Stimulated activated naive CD8-positive, alpha-beta T cell treated with anti-CD3 and anti-CD28 coated beads, Interleukin-15, Interleukin-2, amounts not matched to agents 100 ng/mL and 50 ng/mL, for 24 hours (primary cell): ENCODE measurements at regions not wholly inside any gene's neighbourhood (a gene's known extent, or its start where the extent isn't known, plus 50 kb on each side); places are given as distances from the start of the nearest gene placed in this dataset.

Experiments used
- H3K27ac Mint-ChIP-seq: one replicate; pipeline ENCODE4 v1.8.0; 2021; ENCODE audit warnings: mild to moderate bottlenecking, mixed read lengths
- H3K27me3 Mint-ChIP-seq: one replicate; pipeline ENCODE4 v1.8.0; 2021; ENCODE audit warnings: mixed read lengths
- H3K36me3 Mint-ChIP-seq: one replicate; pipeline ENCODE4 v1.8.0; 2021; ENCODE audit warnings: low read depth, mixed read lengths
- H3K4me1 Mint-ChIP-seq: one replicate; pipeline ENCODE4 v1.8.0; 2021; ENCODE audit warnings: low read depth, mixed read lengths
- H3K4me3 Mint-ChIP-seq: one replicate; pipeline ENCODE4 v1.8.0; 2021; ENCODE audit warnings: mild to moderate bottlenecking, mixed read lengths
- H3K9me3 Mint-ChIP-seq: one replicate; pipeline ENCODE4 v1.8.0; 2021; ENCODE audit warnings: mixed read lengths

DNA sequence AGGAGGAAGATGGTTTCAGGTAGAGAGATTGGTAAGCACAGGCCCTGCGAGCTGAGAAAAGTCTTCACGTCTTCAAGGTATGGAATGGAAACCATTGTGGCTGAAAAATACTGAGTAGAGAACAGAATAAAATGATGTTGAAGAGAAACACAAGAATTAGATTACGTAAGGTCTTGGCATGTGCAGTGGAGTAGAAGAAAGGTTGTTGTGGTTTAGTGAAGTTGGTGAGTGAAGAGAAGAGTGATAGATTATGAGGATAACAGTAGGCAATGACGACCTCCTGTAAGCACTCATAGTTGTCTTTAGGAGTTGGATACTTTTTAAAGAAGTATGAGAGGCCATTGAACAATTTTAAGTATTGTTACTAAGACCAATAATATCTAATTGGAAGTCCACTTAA is 642.6 kb downstream of the PCDH7 start:
- H3K4me3 Mint-ChIP-seq = no peak overlapping the region
- H3K27ac Mint-ChIP-seq = no peak overlapping the region
- H3K27me3 Mint-ChIP-seq = no peaks in the 10 kb centered on the region
- H3K4me1 Mint-ChIP-seq = no peaks in the 10 kb centered on the region
- peaks cover 6% of the 10 kb centered on the region for H3K9me3 Mint-ChIP-seq
- no peaks in the 10 kb centered on the region for H3K36me3 Mint-ChIP-seq

DNA sequence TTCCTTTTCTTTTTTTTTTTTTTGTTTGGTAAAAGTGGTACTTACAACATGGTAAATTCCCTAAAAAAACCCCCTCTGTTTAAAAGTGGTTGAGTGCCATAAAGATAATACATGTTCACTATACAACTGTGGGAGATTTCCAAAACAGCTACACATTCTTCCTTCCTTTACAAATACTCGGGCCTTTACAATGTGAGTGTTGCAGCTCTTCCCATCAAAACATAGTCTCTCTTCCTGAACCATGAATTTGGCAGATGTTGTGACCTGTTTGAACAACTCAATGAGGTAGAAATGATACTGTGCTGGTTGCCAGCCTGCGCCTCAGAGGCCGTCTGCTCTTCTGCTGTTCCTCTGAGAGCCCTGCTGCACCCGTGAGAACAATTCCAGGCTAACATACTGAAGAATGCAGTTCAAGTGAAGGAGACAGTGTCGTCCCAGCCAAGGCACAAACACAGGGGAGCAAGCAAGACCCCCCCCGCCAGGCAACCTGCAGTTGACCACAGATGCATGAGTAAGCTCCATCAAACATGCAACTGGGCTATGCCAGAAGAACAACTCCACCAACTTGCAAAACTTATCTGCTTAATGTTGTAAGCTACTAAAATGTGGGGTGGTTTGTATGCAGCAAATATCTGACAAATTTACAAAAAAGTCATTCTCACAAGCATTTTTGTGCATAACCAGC is 645.0 kb downstream of the PCDH7 start:
- Mint-ChIP-seq H3K27ac (no peak overlapping the region), H3K4me3 (no peak overlapping the region), H3K27me3 (no peaks in the 10 kb centered on the region), H3K4me1 (no peaks in the 10 kb centered on the region), H3K9me3 (peaks cover 6% of the 10 kb centered on the region), H3K36me3 (no peaks in the 10 kb centered on the region)

DNA sequence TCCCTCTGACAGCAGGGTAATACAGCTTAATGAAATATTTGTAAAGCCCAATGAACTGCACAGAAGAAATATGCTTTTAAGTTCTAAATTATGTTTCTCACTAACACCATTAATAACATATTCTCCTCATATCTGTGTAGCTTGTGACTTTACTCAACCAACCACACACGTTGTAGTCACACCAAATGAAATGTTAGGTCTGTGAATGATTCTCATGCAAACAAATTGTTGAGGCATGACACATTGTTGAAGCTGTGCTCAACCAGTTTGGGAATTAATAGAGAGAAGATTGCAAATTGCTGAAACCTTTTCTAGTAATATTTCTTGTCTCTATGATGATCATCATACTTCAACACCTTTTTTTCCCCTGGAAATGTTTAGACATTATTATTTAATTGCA is 645.9 kb downstream of the PCDH7 start:
- H3K4me1 Mint-ChIP-seq = no peaks in the 10 kb centered on the region
- H3K36me3 Mint-ChIP-seq = no peaks in the 10 kb centered on the region
- H3K27ac Mint-ChIP-seq = no peak overlapping the region
- H3K4me3 Mint-ChIP-seq = no peak overlapping the region
- no peaks in the 10 kb centered on the region for H3K27me3 Mint-ChIP-seq
- H3K9me3 Mint-ChIP-seq = peaks cover 6% of the 10 kb centered on the region

DNA sequence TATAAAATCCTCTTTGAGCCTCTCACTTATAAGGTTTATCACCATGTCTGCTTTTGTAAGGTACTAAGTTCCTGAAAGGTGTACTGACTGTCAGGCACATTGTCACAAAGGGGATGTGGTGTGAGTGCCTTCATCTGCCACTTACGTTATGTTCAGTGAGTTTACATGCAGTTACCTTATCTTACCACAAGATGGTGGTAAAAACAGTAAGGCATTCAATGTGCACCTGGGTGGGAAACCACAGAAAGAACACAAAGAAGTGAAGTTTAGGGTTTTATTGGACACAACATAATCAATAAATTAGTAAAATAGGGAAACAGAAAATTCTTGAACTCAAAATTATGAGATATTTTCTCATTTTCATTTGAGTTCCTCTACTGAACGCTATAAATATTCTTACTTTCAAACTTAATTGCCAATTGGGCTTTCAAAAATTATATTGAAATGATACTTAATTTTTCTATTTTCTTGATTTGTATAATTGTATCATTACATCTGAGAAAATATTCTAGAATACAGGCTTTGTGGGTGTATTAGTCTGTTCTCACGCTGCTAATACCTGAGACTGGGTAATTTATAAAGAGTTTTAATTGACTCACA is 650.8 kb downstream of the PCDH7 start:
- H3K36me3 Mint-ChIP-seq = no peaks in the 10 kb centered on the region
- no peaks in the 10 kb centered on the region for H3K27me3 Mint-ChIP-seq
- H3K27ac Mint-ChIP-seq = no peak overlapping the region
- H3K9me3 Mint-ChIP-seq = no peaks in the 10 kb centered on the region
- H3K4me1 Mint-ChIP-seq = no peaks in the 10 kb centered on the region
- no peak overlapping the region for H3K4me3 Mint-ChIP-seq

DNA sequence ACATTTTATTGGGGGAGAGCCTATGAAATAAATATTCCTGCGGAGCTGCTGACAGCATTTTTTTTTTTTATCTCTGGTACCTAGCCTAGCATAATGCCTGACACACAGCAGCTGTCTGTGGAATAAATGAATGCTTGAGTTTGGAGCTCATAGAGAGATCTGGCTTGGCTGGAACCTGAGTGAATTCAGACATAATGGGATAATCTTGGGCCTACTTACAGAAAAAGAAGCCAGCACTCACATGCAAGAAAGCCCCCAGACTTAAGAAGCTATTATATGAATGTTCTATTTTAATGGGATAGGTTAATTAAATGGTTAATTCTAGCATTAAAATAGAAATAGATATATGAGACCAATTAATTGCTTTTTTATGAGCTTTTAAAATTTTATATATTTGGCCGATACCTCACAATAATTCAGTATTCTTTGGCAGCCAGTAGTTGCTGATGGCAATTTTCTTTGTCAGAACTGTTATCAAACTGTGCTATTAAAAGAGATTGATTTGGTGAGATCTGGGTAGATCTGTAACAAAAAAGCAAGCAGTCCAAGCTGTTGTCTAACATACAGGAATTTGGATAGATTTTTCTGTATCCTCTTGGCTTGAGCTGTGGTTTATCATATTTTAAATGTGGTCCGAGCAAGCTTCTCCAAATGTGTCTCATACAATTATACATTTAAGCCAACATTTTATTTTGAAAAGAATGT is 654.2 kb downstream of the PCDH7 start:
- Mint-ChIP-seq H3K4me1 (no peaks in the 10 kb centered on the region), H3K27ac (no peak overlapping the region), H3K9me3 (no peaks in the 10 kb centered on the region), H3K4me3 (no peak overlapping the region), H3K36me3 (no peaks in the 10 kb centered on the region), H3K27me3 (no peaks in the 10 kb centered on the region)

DNA sequence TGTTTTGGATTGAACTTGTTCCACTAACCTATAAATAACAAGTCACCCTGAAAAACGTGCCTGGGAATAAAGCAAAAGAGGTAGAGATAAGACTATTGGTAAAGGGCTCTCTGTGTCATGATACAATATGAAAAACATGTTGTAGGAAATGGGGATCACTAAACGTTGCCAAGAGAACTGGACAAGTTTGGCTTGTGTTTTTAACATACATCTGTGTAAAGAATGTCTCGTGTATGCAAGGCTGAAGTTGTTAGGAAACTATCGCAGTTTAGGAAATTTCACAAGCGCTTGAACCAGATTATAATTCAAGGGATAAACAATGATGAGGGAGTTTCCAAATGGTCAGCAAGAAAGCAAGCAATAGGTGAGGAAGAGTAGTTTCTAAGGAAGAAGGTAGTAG is 655.8 kb downstream of the PCDH7 start:
- Mint-ChIP-seq H3K4me3 (no peak overlapping the region), H3K9me3 (peaks cover 4% of the 10 kb centered on the region), H3K4me1 (no peaks in the 10 kb centered on the region), H3K27me3 (no peaks in the 10 kb centered on the region), H3K36me3 (no peaks in the 10 kb centered on the region), H3K27ac (no peak overlapping the region)

DNA sequence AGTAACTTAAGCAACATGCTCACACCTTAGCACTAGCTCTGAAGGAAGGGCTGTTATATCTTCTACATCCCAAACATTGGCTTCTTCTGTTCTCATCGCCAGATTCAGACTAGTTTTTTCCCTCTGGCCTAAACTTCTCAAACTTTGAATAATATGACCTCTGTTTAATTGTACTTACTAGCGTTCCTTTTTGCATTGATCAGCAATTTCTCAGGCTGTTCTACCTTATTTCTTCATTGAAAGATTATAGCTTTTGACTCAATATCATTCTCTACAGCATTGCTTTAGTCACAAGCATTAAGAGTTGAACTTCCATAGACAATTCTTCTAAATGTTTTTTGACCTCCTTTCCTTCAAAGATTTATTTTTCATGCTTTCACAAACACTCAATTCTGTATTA is 659.2 kb downstream of the PCDH7 start:
- Mint-ChIP-seq H3K4me1 (no peaks in the 10 kb centered on the region), H3K36me3 (no peaks in the 10 kb centered on the region), H3K27me3 (no peaks in the 10 kb centered on the region), H3K4me3 (no peak overlapping the region), H3K9me3 (peaks cover 4% of the 10 kb centered on the region), H3K27ac (no peak overlapping the region)

DNA sequence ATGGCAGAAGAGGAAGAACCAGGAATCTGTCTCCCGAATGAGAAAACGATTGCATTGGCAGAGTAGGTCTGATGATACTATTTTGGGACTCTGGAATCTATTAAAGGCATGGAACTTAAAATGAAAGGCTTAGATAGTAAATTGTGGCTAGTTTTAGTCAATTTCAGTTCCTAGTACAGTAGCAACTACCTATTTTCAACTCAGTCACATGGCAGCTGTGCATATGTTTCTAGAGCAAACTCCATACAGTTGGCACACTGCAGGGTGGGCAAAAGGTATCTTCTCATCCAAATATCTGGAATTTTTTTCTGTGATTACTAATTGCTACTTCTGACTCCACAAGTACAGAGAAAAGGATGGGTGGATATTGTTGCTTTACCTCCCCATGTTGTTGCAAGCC is 663.6 kb downstream of the PCDH7 start:
- no peaks in the 10 kb centered on the region for H3K36me3 Mint-ChIP-seq
- H3K4me1 Mint-ChIP-seq = no peaks in the 10 kb centered on the region
- no peak overlapping the region for H3K27ac Mint-ChIP-seq
- H3K4me3 Mint-ChIP-seq = no peak overlapping the region
- H3K27me3 Mint-ChIP-seq = no peaks in the 10 kb centered on the region
- H3K9me3 Mint-ChIP-seq = peaks cover 4% of the 10 kb centered on the region

DNA sequence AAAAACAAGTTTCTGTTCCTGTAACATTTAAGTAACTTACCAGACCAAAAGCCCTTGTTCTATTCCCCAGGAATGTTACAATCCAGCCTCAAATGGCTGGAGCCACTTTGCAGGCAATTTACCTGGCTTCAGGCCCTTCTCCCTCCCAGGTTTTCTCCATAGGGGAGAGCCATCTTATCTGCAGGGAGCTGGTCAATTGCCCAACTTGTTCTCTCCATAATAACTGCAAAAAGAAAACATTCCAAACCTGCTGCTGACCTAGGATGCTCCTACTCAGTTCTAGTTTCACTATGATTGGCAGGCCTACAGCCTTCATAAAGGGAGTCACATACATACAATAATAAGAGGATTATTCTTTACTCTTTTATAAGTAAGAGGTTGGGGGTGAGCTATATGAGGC is 670.7 kb downstream of the PCDH7 start:
- no peak overlapping the region for H3K4me3 Mint-ChIP-seq
- H3K27ac Mint-ChIP-seq = no peak overlapping the region
- H3K9me3 Mint-ChIP-seq = peaks cover 4% of the 10 kb centered on the region
- H3K4me1 Mint-ChIP-seq = no peaks in the 10 kb centered on the region
- H3K36me3 Mint-ChIP-seq = no peaks in the 10 kb centered on the region
- no peaks in the 10 kb centered on the region for H3K27me3 Mint-ChIP-seq

DNA sequence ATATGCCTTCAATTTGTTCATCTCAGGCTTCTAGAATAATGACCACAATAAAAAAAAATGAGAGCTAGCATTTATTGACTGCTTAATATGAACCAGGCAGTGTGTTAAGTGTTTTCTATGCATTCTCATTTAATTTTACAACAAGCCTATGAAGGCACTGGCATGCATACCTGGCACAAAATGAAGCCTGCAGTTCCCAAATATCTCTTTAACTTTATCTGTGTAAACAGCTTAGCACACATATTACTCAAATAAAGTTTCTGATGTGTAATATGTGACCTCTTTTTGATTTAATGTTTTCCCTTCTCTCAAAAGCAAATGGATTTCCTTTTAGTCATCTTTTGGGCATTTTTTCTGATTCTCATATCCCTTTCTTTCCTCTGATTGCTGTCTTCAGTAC is 671.8 kb downstream of the PCDH7 start:
- no peak overlapping the region for H3K4me3 Mint-ChIP-seq
- peaks cover 4% of the 10 kb centered on the region for H3K9me3 Mint-ChIP-seq
- no peak overlapping the region for H3K27ac Mint-ChIP-seq
- H3K4me1 Mint-ChIP-seq = no peaks in the 10 kb centered on the region
- no peaks in the 10 kb centered on the region for H3K27me3 Mint-ChIP-seq
- no peaks in the 10 kb centered on the region for H3K36me3 Mint-ChIP-seq

DNA sequence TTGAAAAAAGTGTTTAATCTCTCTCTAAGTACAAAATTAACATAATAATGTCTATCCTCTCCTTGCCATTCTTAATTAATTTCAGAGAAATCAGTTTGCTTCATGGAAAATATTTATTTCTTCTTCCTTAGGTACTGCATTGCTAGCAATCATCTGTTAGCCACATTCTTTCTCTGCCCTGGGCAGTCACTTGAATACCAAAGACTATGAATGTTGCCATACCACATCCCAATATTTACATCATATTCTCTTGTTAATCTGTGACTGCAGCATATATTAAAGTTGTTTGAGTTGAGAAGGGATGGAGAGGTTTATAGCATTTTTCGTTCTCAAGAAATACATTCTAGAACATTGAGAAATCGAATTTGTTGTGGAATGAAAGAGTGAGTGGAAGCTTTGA is 672.8 kb downstream of the PCDH7 start:
- Mint-ChIP-seq H3K9me3 (peaks cover 4% of the 10 kb centered on the region), H3K4me3 (no peak overlapping the region), H3K4me1 (no peaks in the 10 kb centered on the region), H3K36me3 (no peaks in the 10 kb centered on the region), H3K27ac (no peak overlapping the region), H3K27me3 (no peaks in the 10 kb centered on the region)

DNA sequence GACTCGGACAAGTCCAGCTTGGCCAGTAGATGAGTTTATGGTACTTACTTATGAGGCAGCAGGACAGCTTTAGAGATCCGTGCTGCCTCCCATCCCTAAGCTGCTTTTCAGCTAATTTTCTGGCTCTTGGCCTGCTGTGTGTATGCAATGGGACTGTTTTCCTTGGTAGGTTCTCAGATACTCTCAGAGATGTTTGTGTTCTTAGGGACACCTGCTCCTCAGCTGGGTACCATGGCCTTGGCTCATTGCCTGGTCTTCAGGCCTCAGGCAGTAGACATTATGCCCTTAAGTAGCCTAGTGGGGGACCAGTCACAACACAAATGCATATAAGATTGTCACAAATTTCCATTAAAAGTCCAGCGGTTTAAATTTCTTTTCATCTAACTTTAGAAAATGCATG is 688.0 kb downstream of the PCDH7 start:
- Mint-ChIP-seq H3K27ac (no peak overlapping the region), H3K27me3 (no peaks in the 10 kb centered on the region), H3K9me3 (peaks cover 13% of the 10 kb centered on the region), H3K4me3 (no peak overlapping the region), H3K36me3 (no peaks in the 10 kb centered on the region), H3K4me1 (no peaks in the 10 kb centered on the region)

DNA sequence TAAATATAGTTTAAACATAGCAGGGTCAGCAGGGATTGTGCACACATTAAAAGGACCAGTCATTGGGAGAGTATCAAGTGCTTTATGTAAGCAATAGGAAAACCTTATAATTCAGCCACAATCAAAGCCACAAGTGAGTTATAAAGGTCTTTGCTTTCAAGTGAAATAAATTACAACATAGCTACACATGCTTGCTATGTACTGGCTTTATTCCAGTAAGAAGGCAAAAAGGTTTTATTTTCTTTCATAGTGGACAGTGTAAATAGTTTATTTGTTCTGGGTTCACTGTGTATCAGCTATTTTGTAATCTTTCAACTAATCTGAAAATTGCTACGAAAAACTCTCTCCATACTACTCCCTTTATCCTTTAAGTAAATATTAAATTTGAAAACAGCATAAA is 691.4 kb downstream of the PCDH7 start:
- Mint-ChIP-seq H3K4me1 (no peaks in the 10 kb centered on the region), H3K36me3 (no peaks in the 10 kb centered on the region), H3K4me3 (no peak overlapping the region), H3K27me3 (no peaks in the 10 kb centered on the region), H3K9me3 (peaks cover 4% of the 10 kb centered on the region), H3K27ac (no peak overlapping the region)

DNA sequence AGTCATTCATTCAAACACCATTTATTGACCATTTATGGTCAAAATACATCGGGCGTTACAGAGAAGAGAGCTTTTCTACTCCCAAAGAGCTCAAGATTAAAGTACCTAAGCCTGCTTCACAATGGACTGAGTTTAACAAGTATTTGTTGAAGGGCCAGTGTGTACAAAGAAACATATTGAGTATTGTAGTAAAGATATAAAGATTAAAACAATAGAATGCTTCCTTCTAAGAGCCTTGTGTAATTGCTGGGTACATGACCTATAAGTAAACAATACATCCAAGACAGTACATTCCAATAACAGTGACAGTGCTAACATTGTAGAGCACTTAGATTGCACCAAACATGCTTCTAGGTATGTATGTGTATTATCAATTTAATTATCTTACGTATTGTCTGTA is 695.5 kb downstream of the PCDH7 start:
- H3K4me3 Mint-ChIP-seq = no peak overlapping the region
- H3K4me1 Mint-ChIP-seq = no peaks in the 10 kb centered on the region
- peaks cover 4% of the 10 kb centered on the region for H3K9me3 Mint-ChIP-seq
- H3K36me3 Mint-ChIP-seq = no peaks in the 10 kb centered on the region
- H3K27ac Mint-ChIP-seq = no peak overlapping the region
- H3K27me3 Mint-ChIP-seq = no peaks in the 10 kb centered on the region

DNA sequence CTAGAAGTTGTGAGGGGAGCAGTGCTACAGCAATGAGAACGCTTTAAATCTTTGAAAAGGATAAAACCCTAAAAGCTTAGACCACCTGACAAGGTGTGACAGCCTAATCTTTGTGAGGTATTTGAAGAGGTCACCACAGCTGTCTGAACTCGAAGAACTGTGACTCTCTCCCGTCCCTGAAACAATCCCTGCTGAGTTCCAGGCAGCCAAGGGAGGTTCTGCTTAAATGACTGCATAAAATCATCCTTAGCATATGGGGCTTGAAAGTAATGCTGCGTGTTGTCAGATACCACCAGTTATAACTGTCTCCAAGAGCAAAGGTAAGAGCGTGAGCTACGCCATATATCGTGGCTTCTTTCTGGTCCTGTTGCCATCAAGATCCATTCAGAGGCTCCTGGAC is 696.3 kb downstream of the PCDH7 start:
- Mint-ChIP-seq H3K9me3 (peaks cover 4% of the 10 kb centered on the region), H3K36me3 (no peaks in the 10 kb centered on the region), H3K4me1 (no peaks in the 10 kb centered on the region), H3K27ac (no peak overlapping the region), H3K4me3 (no peak overlapping the region), H3K27me3 (no peaks in the 10 kb centered on the region)

DNA sequence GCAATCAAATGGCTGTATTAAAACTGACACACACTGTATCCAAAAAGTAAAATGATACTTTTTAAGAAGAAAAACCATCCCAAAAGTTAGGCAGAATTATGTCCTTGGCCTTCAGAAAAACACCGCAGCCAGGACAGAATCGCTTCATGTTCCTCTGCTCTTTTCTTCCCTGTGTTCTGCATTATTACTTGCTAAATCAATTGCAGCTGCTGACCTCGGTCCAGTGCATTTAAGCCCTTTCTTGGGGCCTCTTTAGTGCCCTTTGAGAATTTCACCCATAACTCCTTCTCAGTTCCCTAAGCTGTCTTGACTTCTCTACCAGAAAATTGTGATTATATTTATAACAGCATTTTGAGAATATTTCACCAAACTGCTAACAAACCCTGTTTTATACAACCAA is 696.9 kb downstream of the PCDH7 start:
- Mint-ChIP-seq H3K4me3 (no peak overlapping the region), H3K36me3 (no peaks in the 10 kb centered on the region), H3K9me3 (peaks cover 4% of the 10 kb centered on the region), H3K4me1 (no peaks in the 10 kb centered on the region), H3K27ac (no peak overlapping the region), H3K27me3 (no peaks in the 10 kb centered on the region)
